ENCODE measurements at regions not wholly inside any gene's neighbourhood (a gene's known extent, or its start where the extent isn't known, plus 50 kb on each side); places are given as distances from the start of the nearest gene placed in this dataset.

- TF ChIP-seq EGR1 (IDR thresholded peaks at IDR 0.05; ENCODE audit: borderline replicate concordance, low read depth, low read length): no peak
- TF ChIP-seq POLR2A (IDR thresholded peaks at IDR 0.05; ENCODE audit: control extremely low read depth in 1 of 2, low read depth in 2 of 2, low read length in 2 of 2): no peak
- TF ChIP-seq ZNF274 (IDR thresholded peaks at IDR 0.05; ENCODE audit: borderline replicate concordance, extremely low read depth, low read length): no peak
- TF ChIP-seq CTCF (IDR thresholded peaks at IDR 0.05; ENCODE audit: control extremely low read depth in 1 of 3, insufficient read depth in 1 of 3, low read depth in 1 of 3, low read length in 3 of 3): no peak
- no peak for TF ChIP-seq EZH2 (IDR thresholded peaks at IDR 0.05; ENCODE audit: low read depth, low read length, severe bottlenecking)
- no peak for TF ChIP-seq SP2 (IDR thresholded peaks at IDR 0.05; ENCODE audit: low read length)
- TF ChIP-seq USF2 (IDR thresholded peaks at IDR 0.05; ENCODE audit: low read length): no peak
- no peak for TF ChIP-seq RAD21 (IDR thresholded peaks at IDR 0.05 in 1 of 2, conservative IDR thresholded peaks at IDR 0.05 in 1 of 2; ENCODE audit: low read depth in 2 of 2, low read length in 2 of 2)
- TF ChIP-seq CHD2 (IDR thresholded peaks at IDR 0.05; ENCODE audit: low read length): no peak
Observed at GRCh38 chr17:36813957-36814563, 123.2 kb upstream of the LHX1 start.
